GM19025 (cell line): ENCODE measurements at regions not wholly inside any gene's neighbourhood (a gene's known extent, or its start where the extent isn't known, plus 50 kb on each side); places are given as distances from the start of the nearest gene placed in this dataset.

ENCODE experiments used
- ATAC-seq: cut with Tn5 transposase; IDR thresholded peaks from one replicate; pipeline ENCODE4 v1.9.1; 2021; ENCODE audit warnings: mild to moderate bottlenecking, low read depth, moderate library complexity; ENCODE audit not compliant: unreplicated experiment

DNA sequence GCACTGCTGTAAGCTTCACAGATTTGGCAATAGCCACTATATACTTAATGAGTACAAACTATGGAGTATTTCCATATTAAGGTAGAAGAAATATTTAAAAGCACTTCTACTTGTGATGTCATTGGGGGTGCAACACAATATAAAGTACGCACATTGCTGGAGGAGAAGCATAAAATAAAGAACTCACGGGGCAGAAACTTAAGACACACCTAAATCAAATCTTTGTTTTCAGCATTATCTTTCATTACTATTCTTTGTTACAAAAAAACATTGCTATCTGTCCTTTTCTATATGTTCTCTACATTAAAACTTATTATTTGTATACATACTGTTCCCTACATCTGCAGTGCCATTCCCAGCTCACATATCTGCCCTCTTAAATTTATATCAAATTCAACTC, 93.3 kb upstream of the VPREB1 start:
- no peak for ATAC-seq

DNA sequence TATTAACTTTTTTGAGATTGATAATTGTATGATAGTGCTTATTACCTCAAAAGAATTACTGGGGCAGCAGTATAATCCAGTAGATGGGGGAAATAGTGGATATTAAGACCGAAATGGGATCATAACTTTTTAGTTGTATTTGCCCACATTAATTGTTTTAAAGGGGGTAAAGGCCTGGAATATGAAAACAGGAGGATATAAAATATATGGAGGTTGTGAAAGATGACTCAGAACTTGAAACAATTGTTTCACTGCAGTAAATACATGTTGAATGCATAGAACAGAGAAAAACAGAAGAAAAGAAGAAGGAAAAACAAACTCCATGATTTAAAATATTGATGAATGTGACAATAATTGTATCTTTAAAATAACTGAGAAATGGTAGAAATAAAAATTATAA, 94.1 kb upstream of the VPREB1 start:
- ATAC-seq: no peak

GRCh38 chr22:22148905-22149304, 95.7 kb upstream of the VPREB1 start:
- ATAC-seq: no peak

DNA sequence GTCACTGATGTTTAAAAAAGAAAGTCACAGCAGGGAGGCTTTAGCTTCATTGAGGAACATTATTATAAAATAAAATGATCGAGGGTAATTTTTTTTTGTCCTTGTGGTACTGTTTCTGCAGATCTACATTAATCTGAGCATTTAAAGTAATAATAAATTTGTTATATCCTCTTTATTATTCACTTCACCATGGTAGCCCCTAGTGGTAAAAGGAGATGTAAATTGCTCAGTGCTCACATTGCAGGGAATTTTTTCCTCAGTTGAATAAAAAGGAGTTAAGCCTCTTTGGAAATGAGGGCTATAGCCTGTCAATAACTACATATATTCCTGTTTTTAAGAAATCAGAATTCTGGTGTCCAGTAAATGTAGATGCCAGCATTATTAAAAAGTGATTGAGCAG, 99.7 kb upstream of the VPREB1 start:
- ATAC-seq: no peak

DNA sequence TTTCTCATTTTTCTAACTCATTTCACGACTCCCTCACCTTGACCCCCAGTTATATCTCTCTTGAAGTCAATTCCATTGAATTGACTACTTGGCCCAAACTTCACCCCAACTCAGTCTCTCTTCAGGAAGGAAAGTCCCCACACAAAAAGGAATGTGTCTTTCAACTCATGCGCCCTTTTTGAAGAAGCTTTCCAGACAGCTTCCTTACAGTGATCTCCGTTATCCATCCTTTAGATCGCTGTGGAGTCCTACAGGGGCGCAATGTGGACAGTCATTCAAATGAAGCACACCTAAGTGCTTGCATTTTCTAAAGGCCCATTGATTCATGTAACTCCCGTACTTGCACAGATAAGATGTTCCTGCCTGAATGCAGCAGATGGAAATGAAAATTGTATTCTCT, 101.1 kb upstream of the VPREB1 start:
- no peak for ATAC-seq

DNA sequence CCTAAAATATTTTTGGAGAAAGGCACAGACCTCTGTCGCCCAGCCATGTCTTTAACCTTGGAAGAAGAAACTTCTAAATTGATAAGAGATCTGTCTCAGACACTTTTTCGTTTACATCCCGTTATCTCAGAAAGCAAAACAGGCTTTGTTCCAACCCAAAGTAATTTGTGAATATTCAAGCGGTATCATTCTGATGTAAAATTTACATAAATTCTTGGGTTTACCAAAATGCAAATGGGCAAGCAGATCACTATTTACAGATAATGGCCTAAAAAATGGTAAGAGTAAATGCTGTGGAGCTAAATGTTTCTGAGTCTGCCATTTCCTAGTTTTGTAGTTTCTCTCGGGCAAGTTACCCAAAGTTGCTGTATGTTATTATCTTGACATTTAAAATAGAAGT, 101.9 kb upstream of the VPREB1 start:
- no peak for ATAC-seq

DNA sequence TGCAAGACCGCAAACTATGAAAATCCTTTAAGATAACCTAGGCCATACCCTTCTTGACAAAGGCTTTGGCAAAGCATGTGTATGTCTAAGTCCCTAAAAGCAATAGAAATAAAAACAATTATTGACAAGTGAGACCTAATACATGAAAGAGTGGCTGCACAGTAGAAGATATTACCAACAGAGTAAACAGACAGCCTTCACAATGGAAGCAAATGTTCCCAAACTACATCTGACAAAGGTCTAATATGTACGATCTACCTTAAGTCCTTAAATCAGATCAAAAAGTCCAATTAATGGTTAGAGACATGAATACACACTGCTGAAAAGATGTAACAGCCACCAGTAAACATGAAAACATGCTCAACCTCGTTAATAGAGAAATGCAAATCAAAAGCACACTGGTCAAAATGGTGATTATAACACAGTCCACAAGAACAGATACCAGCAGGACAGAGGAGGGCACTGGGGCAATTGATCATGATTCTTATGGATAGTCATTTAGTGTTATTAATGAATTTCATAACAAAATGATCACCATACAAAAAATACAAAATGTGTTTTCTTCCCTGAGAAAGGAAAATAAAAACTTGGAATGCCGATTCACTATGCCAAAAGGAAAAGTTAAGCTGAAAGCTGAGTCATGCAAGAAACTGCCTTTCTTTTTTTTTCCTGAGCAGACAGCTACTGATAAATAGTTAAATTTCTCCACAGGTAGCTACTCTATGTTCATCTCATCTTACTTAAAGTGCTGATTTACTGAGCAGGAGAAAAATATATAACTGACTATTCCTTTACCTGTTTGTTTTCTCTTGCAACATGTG, 102.6 kb upstream of the VPREB1 start:
- ATAC-seq: no peak

DNA sequence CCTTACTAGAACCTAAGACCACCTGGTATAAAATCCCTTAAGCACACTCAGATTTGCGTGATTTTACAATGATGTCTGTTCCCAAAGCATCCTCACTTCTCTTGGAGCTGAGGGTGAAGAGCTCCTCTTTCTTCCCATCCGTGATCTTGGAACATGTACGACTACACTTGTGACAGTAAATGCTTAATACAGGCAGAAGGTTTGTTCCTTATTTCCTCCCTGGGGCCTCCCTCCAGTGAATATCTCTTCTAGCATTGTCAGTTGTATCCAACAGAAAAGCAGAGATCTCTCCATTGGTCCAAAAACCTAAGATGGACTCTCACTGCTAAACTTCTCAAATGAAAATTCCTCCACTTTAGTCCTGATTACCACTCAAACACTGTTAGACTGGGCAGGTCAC, 103.6 kb upstream of the VPREB1 start:
- no peak for ATAC-seq

GRCh38 chr22:22139364-22139763, 105.2 kb upstream of the VPREB1 start:
- no peak for ATAC-seq

DNA sequence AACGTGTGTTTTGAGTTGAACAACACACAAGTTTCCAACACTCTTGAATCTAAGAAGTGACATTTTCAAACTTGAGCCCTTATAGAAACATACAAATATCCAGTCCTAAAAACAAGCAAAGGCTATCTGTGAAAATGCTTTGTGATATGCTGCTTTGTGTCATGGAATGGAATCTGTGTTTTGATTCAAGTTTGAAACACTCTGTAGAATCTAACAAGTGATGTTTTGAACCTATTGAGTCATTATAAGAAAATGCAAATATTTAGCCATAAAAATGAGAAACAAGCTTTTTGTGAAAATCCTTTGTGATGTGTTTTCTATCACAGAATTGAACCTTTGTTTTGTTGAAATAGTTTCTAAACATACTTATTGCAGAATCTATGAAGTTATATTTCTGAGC, 105.7 kb upstream of the VPREB1 start:
- no peak for ATAC-seq

- ATAC-seq: no peak
Observed at GRCh38 chr22:22137891-22138290, 106.7 kb upstream of the VPREB1 start.

DNA sequence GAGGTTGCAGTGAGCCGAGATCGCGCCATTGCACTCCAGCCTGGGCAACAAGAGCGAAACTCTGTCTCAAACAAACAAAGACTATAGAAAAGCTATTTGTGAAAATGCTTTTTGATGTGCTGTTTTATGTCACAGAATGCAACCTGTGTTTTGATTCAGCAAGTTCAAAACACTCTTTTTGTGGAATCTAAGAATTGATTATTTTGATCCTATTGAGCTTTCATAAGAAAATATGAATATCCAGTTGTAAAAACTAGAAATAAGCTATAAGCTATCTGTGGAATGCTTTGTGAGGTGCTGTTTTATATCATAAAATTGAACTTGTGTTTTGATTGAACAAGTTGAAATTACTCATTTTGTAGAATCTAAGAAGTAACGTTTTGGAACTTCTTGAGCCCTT, 110.7 kb upstream of the VPREB1 start:
- ATAC-seq: no peak

DNA sequence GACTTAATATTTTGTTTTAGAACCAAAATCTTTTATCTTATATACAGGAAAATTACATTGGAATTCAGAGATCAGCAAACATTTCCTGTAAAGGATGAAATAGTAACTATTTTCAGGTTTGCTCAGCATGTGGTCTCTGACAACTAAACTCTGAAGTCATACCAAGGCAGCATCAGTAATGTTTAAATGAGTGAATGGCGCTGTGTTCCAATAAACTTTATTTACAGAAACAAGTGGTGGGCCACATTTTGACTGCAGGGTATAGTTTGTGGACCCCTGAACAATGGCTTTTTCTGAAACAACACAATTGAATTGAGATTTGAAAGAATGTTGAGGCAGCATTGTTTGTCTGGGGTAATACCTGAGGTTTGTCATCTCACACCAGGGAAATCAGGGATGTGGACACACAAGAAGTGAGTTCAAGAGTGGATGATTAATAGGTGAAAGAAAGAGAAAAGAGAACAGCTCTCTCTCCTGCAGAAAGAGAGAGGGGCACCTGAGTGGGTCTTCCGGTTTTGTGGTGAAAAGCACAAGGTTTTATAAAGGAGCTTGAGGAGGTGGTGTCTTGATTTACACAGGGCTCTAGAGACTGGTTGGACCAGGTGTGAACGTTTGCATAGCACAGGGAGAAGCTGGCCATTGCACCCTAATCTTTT, 113.5 kb upstream of the VPREB1 start:
- ATAC-seq: no peak

GRCh38 chr22:22129387-22129786, 115.2 kb upstream of the VPREB1 start:
- no peak for ATAC-seq

DNA sequence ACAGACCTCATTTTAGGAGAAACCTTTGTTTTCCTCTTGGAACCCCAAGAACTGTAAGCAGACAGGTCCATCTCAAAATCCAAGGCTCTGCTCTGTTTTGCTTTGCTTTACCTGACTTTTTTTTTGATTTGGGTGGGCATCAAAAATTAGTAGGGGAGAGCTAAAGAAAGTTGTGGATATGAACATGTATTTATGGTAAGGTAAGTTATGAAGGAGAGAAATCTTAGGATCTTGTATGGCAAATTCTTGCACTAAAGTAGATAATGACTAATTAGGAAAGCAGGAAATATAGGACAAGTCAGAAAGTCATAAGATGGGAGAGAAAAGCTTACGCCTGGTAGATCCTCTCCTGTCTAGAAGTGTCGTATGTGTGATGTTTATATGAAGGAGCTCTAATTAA, 116.1 kb upstream of the VPREB1 start:
- ATAC-seq: no peak

DNA sequence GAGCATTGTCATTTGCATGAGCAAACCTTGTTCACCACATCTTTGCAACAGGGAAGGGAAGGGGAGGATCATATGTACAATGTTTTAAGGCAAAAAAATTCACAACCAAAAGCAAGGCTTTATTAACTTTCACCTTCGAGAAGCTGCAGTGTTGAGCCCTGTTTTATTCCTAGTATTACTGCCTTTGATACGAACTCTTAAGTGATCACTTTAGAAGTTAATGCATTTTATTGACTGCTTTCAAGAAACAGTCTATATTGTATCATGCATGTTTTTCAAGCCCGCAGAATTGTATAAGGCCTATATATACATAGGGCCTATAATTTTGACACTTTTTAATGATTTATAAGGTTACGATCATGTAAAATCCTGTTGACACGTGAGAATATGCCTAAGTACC, 117.5 kb upstream of the VPREB1 start:
- ATAC-seq: no peak

- no peak for ATAC-seq
Observed at GRCh38 chr22:22125579-22126468, 118.8 kb upstream of the VPREB1 start.

GRCh38 chr22:22125028-22125578, 119.5 kb upstream of the VPREB1 start:
- no peak for ATAC-seq

GRCh38 chr22:22124374-22124773, 120.2 kb upstream of the VPREB1 start:
- ATAC-seq: no peak

- no peak for ATAC-seq
Observed at GRCh38 chr22:22123960-22124278, 120.7 kb upstream of the VPREB1 start.
